ENCODE measurements at regions not wholly inside any gene's neighbourhood (a gene's known extent, or its start where the extent isn't known, plus 50 kb on each side); places are given as distances from the start of the nearest gene placed in this dataset.

- H3K4me3 ChIP-seq (replicated peaks; ENCODE audit: low read depth, low read length), result no peak overlapping the region
- no peak for TF ChIP-seq CTCF (IDR thresholded peaks at IDR 0.05; ENCODE audit: low read depth, low read length, missing control alignments)
- DNase-seq (ENCODE audit: extremely low read depth, low read depth), result no peak
These were observed 52.1 kb upstream of the RASGEF1B start for GRCh38 chr4:81523672-81524327.

- TF ChIP-seq CTCF (IDR thresholded peaks at IDR 0.05; ENCODE audit: low read depth, low read length, missing control alignments), result no peak
- no peak overlapping the region for H3K4me3 ChIP-seq (replicated peaks; ENCODE audit: low read depth, low read length)
- DNase-seq (ENCODE audit: extremely low read depth, low read depth), result no peak
These were observed 51.0 kb upstream of the RASGEF1B start for GRCh38 chr4:81522711-81523110.

GRCh38 chr4:81521708-81522107 lies 50.0 kb upstream of the RASGEF1B start:
- H3K4me3 ChIP-seq (replicated peaks; ENCODE audit: low read depth, low read length), result no peak overlapping the region
- no peak for TF ChIP-seq CTCF (IDR thresholded peaks at IDR 0.05; ENCODE audit: low read depth, low read length, missing control alignments)
- no peak for DNase-seq (ENCODE audit: extremely low read depth, low read depth)
